CD14-positive monocyte (primary cell): ENCODE measurements at regions not wholly inside any gene's neighbourhood (a gene's known extent, or its start where the extent isn't known, plus 50 kb on each side); places are given as distances from the start of the nearest gene placed in this dataset.

Experiments
- DNase-seq, 3 donors: peaks; one replicate each; pipeline ENCODE4 v3.0.0-alpha.2; 2011 to 2022
- H2AFZ ChIP-seq: 2 replicates; pipeline ENCODE4 v1.6.0; 2012; ENCODE audit warnings: mild to moderate bottlenecking, low read depth, low read length, inconsistent platforms; ENCODE audit not compliant: insufficient read depth, poor library complexity, severe bottlenecking
- H3K27ac ChIP-seq, 2 donors: 1 replicate in 1 of 2; 2 replicates in 1 of 2; pipeline ENCODE4 v1.5.1; 2012 to 2013; ENCODE audit warnings: low read length in 2 of 2, control low read depth in 1 of 2, inconsistent platforms in 1 of 2, low read depth in 1 of 2, mild to moderate bottlenecking in 1 of 2
- H3K27me3 ChIP-seq, 2 donors: one replicate each; pipeline versions ENCODE4 v1.6.0 to v1.6.1; 2011 to 2013; ENCODE audit warnings: low read length in 2 of 2; ENCODE audit not compliant: control insufficient read depth in 2 of 2, insufficient read depth in 2 of 2
- H3K36me3 ChIP-seq, 2 donors: replicated peaks in 1 of 2; 1 replicate in 1 of 2; 2 replicates in 1 of 2; pipeline versions ENCODE4 v1.5.1 to v1.6.1; 2012 to 2013; ENCODE audit warnings: low read length in 2 of 2, control low read depth in 1 of 2, inconsistent platforms in 1 of 2, mild to moderate bottlenecking in 1 of 2; ENCODE audit not compliant: insufficient read depth in 2 of 2, control insufficient read depth in 1 of 2
- H3K4me1 ChIP-seq, 2 donors: 1 replicate in 1 of 2; 2 replicates in 1 of 2; pipeline versions ENCODE4 v1.5.1 to v1.6.1; 2012 to 2013; ENCODE audit warnings: low read length in 2 of 2, control low read depth in 1 of 2, inconsistent platforms in 1 of 2, mild to moderate bottlenecking in 1 of 2, moderate library complexity in 1 of 2; ENCODE audit not compliant: insufficient read depth in 2 of 2, control insufficient read depth in 1 of 2
- H3K4me2 ChIP-seq: replicated peaks from 2 replicates; pipeline ENCODE3; 2012; ENCODE audit warnings: low read length, moderate library complexity, mild to moderate bottlenecking; ENCODE audit not compliant: poor library complexity, severe bottlenecking; ENCODE audit errors: extremely low read depth
- H3K4me3 ChIP-seq, 3 experiments: fragments of 200-600 bp in 1 of 3; sonication (generic) in 1 of 3; replicated peaks in 1 of 3; 1 replicate in 2 of 3; 2 replicates in 1 of 3; pipeline ENCODE4 v1.5.1; 2011 to 2013; ENCODE audit warnings: low read length in 3 of 3, mild to moderate bottlenecking in 3 of 3, control low read depth in 2 of 3, low read depth in 2 of 3, inconsistent platforms in 1 of 3, moderate library complexity in 1 of 3
- H3K79me2 ChIP-seq: 2 replicates; pipeline ENCODE4 v1.6.0; 2012; ENCODE audit warnings: mild to moderate bottlenecking, control low read depth, inconsistent platforms, low read length, moderate library complexity; ENCODE audit not compliant: insufficient read depth
- H3K9ac ChIP-seq: 2 replicates; pipeline ENCODE4 v1.6.0; 2017; ENCODE audit warnings: low read length, mild to moderate bottlenecking; ENCODE audit not compliant: insufficient read depth, poor library complexity, severe bottlenecking
- H3K9me3 ChIP-seq, 2 donors: replicated peaks in 1 of 2; 1 replicate in 1 of 2; 2 replicates in 1 of 2; pipeline versions ENCODE4 v1.5.1 to v1.6.1; 2012 to 2013; ENCODE audit warnings: low read length in 2 of 2, control low read depth in 1 of 2; ENCODE audit not compliant: control insufficient read depth in 1 of 2, insufficient read depth in 1 of 2
- H4K20me1 ChIP-seq: 2 replicates; pipeline ENCODE4 v1.6.0; 2012; ENCODE audit warnings: mild to moderate bottlenecking, low read length, control low read depth, moderate library complexity; ENCODE audit not compliant: insufficient read depth
- H3K27ac Mint-ChIP-seq, 7 donors: one replicate each; pipeline ENCODE4 v1.8.0; 2020; ENCODE audit warnings: mild to moderate bottlenecking in 7 of 7, mixed read lengths in 7 of 7, moderate library complexity in 6 of 7, inconsistent platforms in 2 of 7
- H3K27me3 Mint-ChIP-seq, 3 donors: one replicate each; pipeline ENCODE4 v1.8.0; 2021 to 2022; ENCODE audit warnings: low read depth in 3 of 3, mild to moderate bottlenecking in 3 of 3, mixed read lengths in 3 of 3, moderate library complexity in 3 of 3, inconsistent platforms in 1 of 3
- H3K36me3 Mint-ChIP-seq, 2 donors: one replicate each; pipeline ENCODE4 v1.8.0; 2020; ENCODE audit warnings: mixed read lengths in 2 of 2, inconsistent platforms in 1 of 2, mild to moderate bottlenecking in 1 of 2
- H3K4me1 Mint-ChIP-seq: one replicate; pipeline ENCODE4 v1.8.0; 2020; ENCODE audit warnings: mild to moderate bottlenecking, mixed read lengths
- H3K4me3 Mint-ChIP-seq, 2 donors: one replicate each; pipeline ENCODE4 v1.8.0; 2020; ENCODE audit warnings: mild to moderate bottlenecking in 2 of 2, mixed read lengths in 2 of 2, moderate library complexity in 1 of 2
- H3K9me3 Mint-ChIP-seq, 7 donors: one replicate each; pipeline ENCODE4 v1.8.0; 2020 to 2022; ENCODE audit warnings: mixed read lengths in 7 of 7, mild to moderate bottlenecking in 6 of 7, moderate library complexity in 6 of 7, inconsistent platforms in 2 of 7
- CTCF ChIP-seq: fragments of 200-600 bp; IDR thresholded peaks from one replicate; pipeline ENCODE4 v1.8.0; 2022; ENCODE audit warnings: antibody characterized with exemption, mild to moderate bottlenecking
- WGBS: methylation state at CpG from one replicate; pipeline ENCODE4 v1.1.5; 2013; ENCODE audit warnings: missing lambda C conversion rate; ENCODE audit not compliant: insufficient coverage; 5-methylcytosine and 5-hydroxymethylcytosine counted together
- intact Hi-C, 2 donors: fragments of 100-400 bp; cut with micrococcal nuclease; formaldehyde crosslinking; loops; one replicate each; pipeline versions ENCODE4 v1.15.0 to v1.15.1; 2023

- no peak overlapping the region for H3K27ac ChIP-seq
- H3K36me3 Mint-ChIP-seq = no peaks in the 10 kb centered on the region
- no peak for TF ChIP-seq CTCF
Observed at GRCh38 chr5:61801174-61801573, 469.1 kb downstream of the ZSWIM6 start.

GRCh38 chr5:61802456-61802855 is 470.4 kb downstream of the ZSWIM6 start:
- no CpG with 5 or more reads among the region's 2 CpGs for WGBS
- H3K27ac Mint-ChIP-seq = no peak overlapping the region
- no peak for TF ChIP-seq CTCF
- H3K79me2 ChIP-seq = no peaks in the 10 kb centered on the region
- H4K20me1 ChIP-seq = no peaks in the 10 kb centered on the region
- intact Hi-C loops = no loop called here
- no peak overlapping the region for H2AFZ ChIP-seq
- H3K9ac ChIP-seq = no peak overlapping the region
- peaks cover 0 to 1% (median 0%) of the 10 kb centered on the region in 7 donors for H3K9me3 Mint-ChIP-seq
- H3K4me3 Mint-ChIP-seq = no peak overlapping the region
- H3K36me3 ChIP-seq = no peaks in the 10 kb centered on the region
- no peaks in the 10 kb centered on the region for H3K4me1 ChIP-seq
- no peaks in the 10 kb centered on the region for H3K36me3 Mint-ChIP-seq
- no peaks in the 10 kb centered on the region for H3K27me3 ChIP-seq
- no peak for DNase-seq
- H3K9me3 ChIP-seq = no peaks in the 10 kb centered on the region
- no peak overlapping the region for H3K4me2 ChIP-seq
- H3K27ac ChIP-seq = no peak overlapping the region
- H3K4me3 ChIP-seq = no peak overlapping the region
- H3K27me3 Mint-ChIP-seq = peaks cover 2 to 8% (median 6%) of the 10 kb centered on the region in 3 donors
- no peaks in the 10 kb centered on the region for H3K4me1 Mint-ChIP-seq

More at GRCh38 chr5:61801174-61801573, 469.1 kb downstream of the ZSWIM6 start:
- Mint-ChIP-seq H3K27me3 (peaks cover 2 to 6% (median 2%) of the 10 kb centered on the region in 3 donors), H3K4me3 (no peak overlapping the region), H3K4me1 (no peaks in the 10 kb centered on the region), H3K9me3 (peaks cover 0 to 1% (median 0%) of the 10 kb centered on the region in 7 donors), H3K27ac (no peak overlapping the region)
- Histone ChIP-seq H3K27me3 (no peaks in the 10 kb centered on the region), H4K20me1 (no peaks in the 10 kb centered on the region), H3K79me2 (no peaks in the 10 kb centered on the region), H3K9me3 (no peaks in the 10 kb centered on the region), H2AFZ (no peak overlapping the region), H3K9ac (no peak overlapping the region), H3K36me3 (no peaks in the 10 kb centered on the region), H3K4me3 (no peak overlapping the region), H3K4me2 (no peak overlapping the region), H3K4me1 (no peaks in the 10 kb centered on the region)
- 90% methylated on average over 3 of the region's 4 CpGs for WGBS
- intact Hi-C loops = no loop called here
- DNase-seq = no peak
